ENCODE measurements at regions not wholly inside any gene's neighbourhood (a gene's known extent, or its start where the extent isn't known, plus 50 kb on each side); places are given as distances from the start of the nearest gene placed in this dataset.

DNA sequence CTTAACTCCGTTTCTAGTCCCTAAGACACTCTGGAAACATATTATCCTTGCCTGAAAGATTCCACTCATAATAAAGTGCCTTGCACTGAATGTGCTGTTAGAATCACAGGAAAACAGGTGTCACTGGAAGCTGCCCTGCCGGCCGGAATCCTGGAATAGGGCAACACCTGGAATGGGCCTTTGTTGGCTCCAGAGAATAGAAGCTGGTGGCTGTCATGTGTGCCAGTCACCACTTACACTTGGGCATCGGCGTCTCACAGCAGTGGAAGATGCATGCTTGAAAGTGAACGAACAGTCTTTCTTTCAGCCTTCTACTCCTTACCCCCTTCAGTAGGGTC, 90.8 kb upstream of the AFDN start:
- TF ChIP-seq, protein P1, sequence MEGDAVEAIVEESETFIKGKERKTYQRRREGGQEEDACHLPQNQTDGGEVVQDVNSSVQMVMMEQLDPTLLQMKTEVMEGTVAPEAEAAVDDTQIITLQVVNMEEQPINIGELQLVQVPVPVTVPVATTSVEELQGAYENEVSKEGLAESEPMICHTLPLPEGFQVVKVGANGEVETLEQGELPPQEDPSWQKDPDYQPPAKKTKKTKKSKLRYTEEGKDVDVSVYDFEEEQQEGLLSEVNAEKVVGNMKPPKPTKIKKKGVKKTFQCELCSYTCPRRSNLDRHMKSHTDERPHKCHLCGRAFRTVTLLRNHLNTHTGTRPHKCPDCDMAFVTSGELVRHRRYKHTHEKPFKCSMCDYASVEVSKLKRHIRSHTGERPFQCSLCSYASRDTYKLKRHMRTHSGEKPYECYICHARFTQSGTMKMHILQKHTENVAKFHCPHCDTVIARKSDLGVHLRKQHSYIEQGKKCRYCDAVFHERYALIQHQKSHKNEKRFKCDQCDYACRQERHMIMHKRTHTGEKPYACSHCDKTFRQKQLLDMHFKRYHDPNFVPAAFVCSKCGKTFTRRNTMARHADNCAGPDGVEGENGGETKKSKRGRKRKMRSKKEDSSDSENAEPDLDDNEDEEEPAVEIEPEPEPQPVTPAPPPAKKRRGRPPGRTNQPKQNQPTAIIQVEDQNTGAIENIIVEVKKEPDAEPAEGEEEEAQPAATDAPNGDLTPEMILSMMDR (conservative IDR thresholded peaks at IDR 0.05): no peak
- no peak for TF ChIP-seq EZH2 (IDR thresholded peaks at IDR 0.05; ENCODE audit: low read depth)
- Histone ChIP-seq H3K4me2 (no peak overlapping the region), H4K20me1 (ENCODE audit: insufficient read depth) (no peaks in the 10 kb centered on the region), H3K27me3 (ENCODE audit: insufficient read depth, low read depth) (peaks cover 46% of the 10 kb centered on the region), H3K4me3 (no peak overlapping the region), H3K9me2 (ENCODE audit: insufficient read depth) (no peaks in the 10 kb centered on the region), H3F3A (ENCODE audit: insufficient read depth, low read depth) (no peaks in the 10 kb centered on the region), H3K9me3 (ENCODE audit: insufficient read depth, low read depth) (no peaks in the 10 kb centered on the region), H3K4me1 (replicated peaks; ENCODE audit: insufficient read depth) (no peaks in the 10 kb centered on the region), H3K79me2 (ENCODE audit: low read depth) (no peaks in the 10 kb centered on the region), H3K36me3 (ENCODE audit: low read depth) (no peaks in the 10 kb centered on the region), H2AFZ (no peak overlapping the region), H3K27ac (no peak overlapping the region)
- POLR2A ChIA-PET (ENCODE audit: unreplicated experiment): no interaction called here
- DNase-seq: no peak
- intact Hi-C loops (cut with micrococcal nuclease; ENCODE audit: unreplicated experiment): no loop called here
- CTCF ChIA-PET: no interaction called here
- BruUV-seq (replicated peaks): no TSS peak

GRCh38 chr6:167736486-167737204, 90.1 kb upstream of the AFDN start:
- Histone ChIP-seq H3K4me2 (no peak overlapping the region), H3K4me3 (no peak overlapping the region), H3K27me3 (ENCODE audit: insufficient read depth, low read depth) (peaks cover 39% of the 10 kb centered on the region), H3K9me2 (ENCODE audit: insufficient read depth) (no peaks in the 10 kb centered on the region), H3K79me2 (ENCODE audit: low read depth) (no peaks in the 10 kb centered on the region), H3K4me1 (replicated peaks; ENCODE audit: insufficient read depth) (no peaks in the 10 kb centered on the region), H2AFZ (no peak overlapping the region), H3K27ac (no peak overlapping the region), H3K9me3 (ENCODE audit: insufficient read depth, low read depth) (no peaks in the 10 kb centered on the region), H3F3A (ENCODE audit: insufficient read depth, low read depth) (no peaks in the 10 kb centered on the region), H3K36me3 (ENCODE audit: low read depth) (no peaks in the 10 kb centered on the region), H4K20me1 (ENCODE audit: insufficient read depth) (no peaks in the 10 kb centered on the region)
- TF ChIP-seq, protein P1 (conservative IDR thresholded peaks at IDR 0.05): no peak
- TF ChIP-seq EZH2 (IDR thresholded peaks at IDR 0.05; ENCODE audit: low read depth): no peak
- intact Hi-C loops (cut with micrococcal nuclease; ENCODE audit: unreplicated experiment): no loop called here
- DNase-seq: no peak
- ChIA-PET CTCF (no interaction called here), POLR2A (ENCODE audit: unreplicated experiment) (no interaction called here)
- no TSS peak for BruUV-seq (replicated peaks)

- H3K4me1 ChIP-seq (replicated peaks; ENCODE audit: insufficient read depth): no peaks in the 10 kb centered on the region
- no peak overlapping the region for H3K4me2 ChIP-seq
- intact Hi-C loops (cut with micrococcal nuclease; ENCODE audit: unreplicated experiment): no loop called here
- H2AFZ ChIP-seq: no peak overlapping the region
- no peaks in the 10 kb centered on the region for H3K9me3 ChIP-seq (ENCODE audit: insufficient read depth, low read depth)
- no peaks in the 10 kb centered on the region for H3K36me3 ChIP-seq (ENCODE audit: low read depth)
- POLR2A ChIA-PET (ENCODE audit: unreplicated experiment): no interaction called here
- CTCF ChIA-PET: no interaction called here
- H3K79me2 ChIP-seq (ENCODE audit: low read depth): no peaks in the 10 kb centered on the region
- TF ChIP-seq EZH2 (IDR thresholded peaks at IDR 0.05; ENCODE audit: low read depth): no peak
- TF ChIP-seq, protein P1 (conservative IDR thresholded peaks at IDR 0.05): no peak
- H3K27me3 ChIP-seq (ENCODE audit: insufficient read depth, low read depth): peaks cover 37% of the 10 kb centered on the region
- no peak overlapping the region for H3K27ac ChIP-seq
- H4K20me1 ChIP-seq (ENCODE audit: insufficient read depth): no peaks in the 10 kb centered on the region
- no peaks in the 10 kb centered on the region for H3F3A ChIP-seq (ENCODE audit: insufficient read depth, low read depth)
- no TSS peak for BruUV-seq (replicated peaks)
- H3K9me2 ChIP-seq (ENCODE audit: insufficient read depth): no peaks in the 10 kb centered on the region
- DNase-seq: no peak
- H3K4me3 ChIP-seq: no peak overlapping the region
Observed at GRCh38 chr6:167737205-167737830, 89.4 kb upstream of the AFDN start.
